Activated CD4-positive, alpha-beta memory T cell treated with anti-CD3 and anti-CD28 coated beads for 36 hours (primary cell): ENCODE measurements at regions not wholly inside any gene's neighbourhood (a gene's known extent, or its start where the extent isn't known, plus 50 kb on each side); places are given as distances from the start of the nearest gene placed in this dataset.
"Not testable (repeated sequence)": the region's sequence is repeated elsewhere in the genome, so short reads cannot be mapped to it uniquely, and the experiment has no call there.

Source experiments
- CTCF ChIA-PET: fragments of 350-600 bp; sonication (Branson Sonifier 250); formaldehyde crosslinking; loops from one replicate; lab custom pipeline; 2021; ENCODE audit warnings: antibody characterized with exemption, inconsistent platforms; lab: Charles Lee
- POLR2A ChIA-PET: fragments of 350-600 bp; sonication (Branson Sonifier 250); formaldehyde crosslinking; loops from one replicate; lab custom pipeline; 2021; ENCODE audit warnings: antibody characterized with exemption; lab: Charles Lee
- DNase-seq: peaks from one replicate; pipeline ENCODE4 v3.0.0-alpha.2; 2020
- H3K27ac Mint-ChIP-seq: one replicate; pipeline ENCODE4 v1.8.0; 2021; ENCODE audit warnings: mixed read lengths
- H3K27me3 Mint-ChIP-seq: one replicate; pipeline ENCODE4 v1.8.0; 2021; ENCODE audit warnings: mixed read lengths
- H3K36me3 Mint-ChIP-seq: one replicate; pipeline ENCODE4 v1.8.0; 2021; ENCODE audit warnings: mixed read lengths
- H3K4me1 Mint-ChIP-seq: one replicate; pipeline ENCODE4 v1.8.0; 2021; ENCODE audit warnings: low read depth, mixed read lengths
- H3K4me3 Mint-ChIP-seq: one replicate; pipeline ENCODE4 v1.8.0; 2021; ENCODE audit warnings: mild to moderate bottlenecking, mixed read lengths
- H3K9me3 Mint-ChIP-seq: one replicate; pipeline ENCODE4 v1.8.0; 2021; ENCODE audit warnings: mixed read lengths
- intact Hi-C: fragments of 100-400 bp; cut with micrococcal nuclease; formaldehyde crosslinking; loops from one replicate; pipeline ENCODE4 v1.15.1; 2023

GRCh38 chr3:125775606-125776294 is 180.5 kb upstream of the OSBPL11 start:
- H3K4me1 Mint-ChIP-seq, H3K36me3 Mint-ChIP-seq, H3K27me3 Mint-ChIP-seq, POLR2A ChIA-PET, CTCF ChIA-PET, H3K27ac Mint-ChIP-seq, intact Hi-C loops, H3K9me3 Mint-ChIP-seq, DNase-seq, H3K4me3 Mint-ChIP-seq: not testable (repeated sequence)

- CTCF ChIA-PET, H3K4me3 Mint-ChIP-seq, H3K4me1 Mint-ChIP-seq, H3K27me3 Mint-ChIP-seq, DNase-seq, intact Hi-C loops, H3K27ac Mint-ChIP-seq, H3K9me3 Mint-ChIP-seq, POLR2A ChIA-PET, H3K36me3 Mint-ChIP-seq: not testable (repeated sequence)
These were observed 184.0 kb upstream of the OSBPL11 start for GRCh38 chr3:125779276-125779675.

DNA sequence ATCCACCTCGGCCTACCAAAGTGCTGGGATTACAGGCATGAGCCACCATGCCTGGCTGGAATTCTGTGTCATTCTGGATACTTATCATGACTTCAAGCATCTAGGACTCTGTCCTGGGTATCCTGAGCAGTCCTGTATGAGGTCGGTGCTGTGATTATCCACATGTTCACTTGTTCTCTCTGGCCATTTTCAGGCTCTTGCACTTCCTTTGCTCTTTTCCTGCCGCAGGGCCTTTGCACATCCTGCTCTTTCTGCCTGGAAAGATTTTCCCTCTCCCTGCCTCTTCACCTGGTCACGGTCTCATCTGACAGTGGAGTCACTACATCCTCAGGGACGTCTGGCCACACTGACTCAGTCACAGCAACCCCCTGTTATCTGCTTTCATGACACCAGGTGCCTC is 184.6 kb upstream of the OSBPL11 start:
- H3K4me3 Mint-ChIP-seq, CTCF ChIA-PET, H3K27ac Mint-ChIP-seq, H3K27me3 Mint-ChIP-seq, H3K9me3 Mint-ChIP-seq, H3K4me1 Mint-ChIP-seq, intact Hi-C loops, DNase-seq, H3K36me3 Mint-ChIP-seq, POLR2A ChIA-PET: not testable (repeated sequence)

DNA sequence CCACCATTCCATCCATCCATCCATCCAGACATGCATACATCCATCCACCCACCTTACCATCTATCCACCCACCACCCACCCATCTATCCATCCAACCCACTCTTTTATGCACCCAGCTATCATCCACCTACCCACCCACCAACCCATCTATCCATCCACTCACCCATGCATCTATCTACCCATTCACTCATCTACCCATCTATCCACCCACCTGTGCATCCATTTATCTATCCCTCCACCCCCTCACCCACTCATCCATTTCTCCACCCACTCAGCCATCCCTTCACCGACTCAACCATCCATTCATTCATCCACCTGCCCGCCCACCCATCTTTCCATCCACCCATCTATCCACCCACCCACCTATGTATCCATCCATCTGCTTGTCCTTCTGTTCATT is 186.4 kb upstream of the OSBPL11 start:
- DNase-seq, H3K4me3 Mint-ChIP-seq, POLR2A ChIA-PET, H3K36me3 Mint-ChIP-seq, H3K9me3 Mint-ChIP-seq, H3K4me1 Mint-ChIP-seq, H3K27me3 Mint-ChIP-seq, intact Hi-C loops, CTCF ChIA-PET, H3K27ac Mint-ChIP-seq: not testable (repeated sequence)

- H3K4me3 Mint-ChIP-seq, H3K36me3 Mint-ChIP-seq, POLR2A ChIA-PET, DNase-seq, H3K9me3 Mint-ChIP-seq, CTCF ChIA-PET, H3K4me1 Mint-ChIP-seq, H3K27ac Mint-ChIP-seq, intact Hi-C loops: not testable (repeated sequence)
- H3K27me3 Mint-ChIP-seq: peaks cover 11% of the 10 kb centered on the region
These were observed 178.7 kb upstream of the ROPN1B start for GRCh38 chr3:125790312-125790711.

DNA sequence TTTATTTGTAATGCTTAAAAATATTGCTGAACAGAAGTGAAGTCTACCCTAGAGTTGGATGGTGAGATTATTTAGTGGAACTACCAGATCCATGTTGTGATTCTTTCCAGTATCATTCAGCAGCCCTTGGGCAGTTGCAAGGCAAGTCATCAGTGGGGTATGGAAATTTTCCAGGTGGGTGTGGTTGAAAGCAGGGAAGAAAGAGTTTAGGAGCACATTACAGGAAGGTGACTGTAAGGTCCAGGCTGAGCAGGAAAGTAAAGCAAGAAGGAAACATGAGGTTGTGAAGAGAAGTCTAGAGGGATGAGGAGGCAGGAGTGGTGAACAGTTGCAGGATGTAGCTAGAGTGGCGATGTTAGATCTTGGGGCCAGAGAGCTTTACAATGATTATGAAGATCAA is 178.0 kb upstream of the ROPN1B start:
- intact Hi-C loops, H3K27ac Mint-ChIP-seq, POLR2A ChIA-PET, H3K9me3 Mint-ChIP-seq, H3K4me1 Mint-ChIP-seq, H3K4me3 Mint-ChIP-seq, DNase-seq, H3K36me3 Mint-ChIP-seq, CTCF ChIA-PET: not testable (repeated sequence)
- peaks cover 11% of the 10 kb centered on the region for H3K27me3 Mint-ChIP-seq

DNA sequence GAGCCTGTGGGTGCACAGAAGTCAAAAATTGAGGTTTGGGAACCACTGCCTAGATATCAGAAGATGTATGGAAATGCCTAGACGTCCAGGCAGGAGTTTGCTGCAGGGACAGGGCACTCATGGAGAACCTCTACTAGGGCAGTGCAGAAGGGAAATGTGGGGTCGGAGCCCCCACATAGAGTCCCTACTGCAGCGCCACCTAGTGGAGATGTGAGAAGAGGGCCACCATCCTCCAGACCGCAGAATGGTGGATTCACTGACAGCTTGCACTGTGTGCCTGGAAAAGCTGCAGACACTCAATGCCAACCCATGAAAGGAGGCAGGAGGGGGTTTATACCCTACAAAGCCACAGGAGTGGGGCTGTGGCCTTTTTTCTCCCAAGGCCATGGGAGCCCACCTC is 159.0 kb upstream of the ROPN1B start:
- intact Hi-C loops, CTCF ChIA-PET, POLR2A ChIA-PET, DNase-seq, H3K27me3 Mint-ChIP-seq, H3K27ac Mint-ChIP-seq, H3K4me1 Mint-ChIP-seq, H3K4me3 Mint-ChIP-seq, H3K36me3 Mint-ChIP-seq: not testable (repeated sequence)
- H3K9me3 Mint-ChIP-seq: peaks cover 61% of the 10 kb centered on the region

GRCh38 chr3:125822175-125822574 is 146.8 kb upstream of the ROPN1B start:
- H3K36me3 Mint-ChIP-seq, H3K4me1 Mint-ChIP-seq, H3K27me3 Mint-ChIP-seq: not testable (repeated sequence)

GRCh38 chr3:125831005-125831750 is 137.8 kb upstream of the ROPN1B start:
- CTCF ChIA-PET, H3K4me1 Mint-ChIP-seq, H3K27ac Mint-ChIP-seq, H3K36me3 Mint-ChIP-seq, H3K4me3 Mint-ChIP-seq, intact Hi-C loops, DNase-seq, POLR2A ChIA-PET, H3K27me3 Mint-ChIP-seq: not testable (repeated sequence)
- peaks cover 27% of the 10 kb centered on the region for H3K9me3 Mint-ChIP-seq

More at GRCh38 chr3:125822175-125822574, 146.8 kb upstream of the ROPN1B start:
- peaks cover 26% of the 10 kb centered on the region for H3K9me3 Mint-ChIP-seq
- H3K4me3 Mint-ChIP-seq, POLR2A ChIA-PET, CTCF ChIA-PET, intact Hi-C loops, H3K27ac Mint-ChIP-seq: not testable (repeated sequence)
- peak; percentile 69 for DNase-seq

DNA sequence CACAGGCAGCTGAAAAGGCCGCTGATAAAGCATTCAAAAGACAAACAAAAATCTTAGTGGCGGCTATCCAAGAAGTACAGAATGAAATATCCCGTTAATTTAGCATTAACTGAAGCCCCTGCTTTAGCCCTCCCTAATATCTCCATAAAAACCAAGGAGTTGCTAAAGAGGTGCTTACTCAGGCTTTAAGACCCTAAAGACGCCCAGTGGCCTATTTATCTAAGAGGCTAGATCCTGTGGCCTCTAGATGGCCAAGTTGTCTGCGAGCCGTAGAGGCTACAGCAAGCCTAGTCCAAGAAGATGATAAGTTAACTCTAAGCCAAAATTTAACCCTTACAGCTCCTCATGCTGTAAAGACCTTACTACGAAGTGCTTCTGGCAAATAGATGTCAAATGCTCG is 133.4 kb upstream of the ROPN1B start:
- H3K4me1 Mint-ChIP-seq, H3K9me3 Mint-ChIP-seq, DNase-seq, H3K27me3 Mint-ChIP-seq, intact Hi-C loops, H3K36me3 Mint-ChIP-seq, POLR2A ChIA-PET, H3K27ac Mint-ChIP-seq: not testable (repeated sequence)
- CTCF ChIA-PET: interaction anchor here (1.0 kb wide), 1 partner anchor 69 kb away, joined by 3 read pairs; no protein-coding TSS in a partner anchor
- H3K4me3 Mint-ChIP-seq: peak overlapping the region; percentile 45

DNA sequence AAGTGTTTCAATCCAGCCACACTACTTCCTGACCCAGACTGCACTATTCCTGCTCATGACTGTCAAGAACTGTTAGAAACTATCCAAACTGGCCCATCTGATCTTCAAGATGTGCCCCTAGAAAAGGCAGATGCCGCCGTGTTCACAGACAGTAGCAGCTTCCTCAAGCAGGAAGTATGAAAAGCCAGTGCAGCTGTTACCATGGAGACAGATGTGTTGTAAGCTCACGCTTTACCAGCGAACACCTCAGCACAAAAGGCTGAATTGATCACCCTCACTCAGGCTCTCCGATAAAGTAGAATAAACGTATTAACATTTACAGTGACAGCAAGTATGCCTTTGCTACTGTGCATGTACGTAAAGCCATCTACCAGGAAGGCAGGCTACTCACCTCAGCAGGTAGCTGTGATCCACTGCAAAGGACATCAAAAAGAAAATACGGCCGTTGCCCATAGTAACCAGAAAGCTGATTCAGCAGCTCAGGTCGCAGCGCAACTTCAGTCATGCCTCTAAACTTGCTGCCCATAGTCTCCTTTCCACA is 132.9 kb upstream of the ROPN1B start:
- intact Hi-C loops, POLR2A ChIA-PET, H3K36me3 Mint-ChIP-seq, H3K27me3 Mint-ChIP-seq, H3K4me1 Mint-ChIP-seq, H3K9me3 Mint-ChIP-seq: not testable (repeated sequence)
- peak; percentile 41 for DNase-seq
- CTCF ChIA-PET: interaction anchor here (1.0 kb wide), 1 partner anchor 70 kb away, joined by 3 read pairs; no protein-coding TSS in a partner anchor
- peak overlapping the region; percentile 60 for H3K4me3 Mint-ChIP-seq
- peak overlapping the region; percentile 44 for H3K27ac Mint-ChIP-seq

- CTCF ChIA-PET: interaction anchor here (1.0 kb wide), 1 partner anchor 70 kb away, joined by 3 read pairs; no protein-coding TSS in a partner anchor
- Mint-ChIP-seq H3K4me3 (peak overlapping the region; percentile 60), H3K27ac (peak overlapping the region; percentile 44)
- H3K4me1 Mint-ChIP-seq, intact Hi-C loops, DNase-seq, POLR2A ChIA-PET, H3K9me3 Mint-ChIP-seq, H3K27me3 Mint-ChIP-seq, H3K36me3 Mint-ChIP-seq: not testable (repeated sequence)
These were observed 132.2 kb upstream of the ROPN1B start for GRCh38 chr3:125836786-125837185.
